HG03442 (cell line): ENCODE measurements at regions not wholly inside any gene's neighbourhood (a gene's known extent, or its start where the extent isn't known, plus 50 kb on each side); places are given as distances from the start of the nearest gene placed in this dataset.
A peak's percentile ranks its signal among the peaks of the same experiment; 100 is the strongest.
"Not testable (repeated sequence)": the region's sequence is repeated elsewhere in the genome, so short reads cannot be mapped to it uniquely, and the experiment has no call there.

ENCODE experiments used
- ATAC-seq: cut with Tn5 transposase; IDR thresholded peaks from one replicate; pipeline ENCODE4 v1.9.1; 2021; ENCODE audit warnings: mild to moderate bottlenecking, moderate library complexity; ENCODE audit not compliant: unreplicated experiment

DNA sequence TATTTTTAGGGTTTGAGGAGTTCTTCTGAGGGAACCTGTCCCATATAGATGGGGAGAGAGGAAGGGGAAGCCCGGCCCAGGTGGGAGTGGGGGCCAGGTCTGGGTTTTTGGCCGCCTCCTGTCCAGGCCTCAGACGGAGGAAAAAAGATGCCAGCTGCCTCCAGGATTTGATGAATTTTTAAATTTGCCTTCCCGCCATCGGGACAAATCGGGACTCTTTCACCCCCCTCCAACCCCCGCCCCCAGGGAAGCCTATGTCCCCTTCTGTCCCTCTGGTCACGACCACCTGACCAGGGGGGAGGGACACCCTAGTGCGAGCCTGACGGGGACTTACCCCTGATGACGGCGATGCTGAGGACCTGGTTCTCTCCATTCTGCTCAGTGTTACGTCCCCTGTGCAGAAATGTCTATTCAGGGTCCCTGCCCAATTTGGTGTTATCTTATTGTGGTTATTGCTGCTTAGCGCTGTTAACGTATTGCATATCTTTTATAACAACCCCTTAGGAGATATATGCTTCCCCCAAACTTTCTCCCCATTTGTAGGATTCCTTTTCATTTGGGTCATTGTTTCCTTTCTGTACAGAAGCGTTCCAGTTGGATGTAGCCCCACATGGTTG is 115.9 kb upstream of the GRK3 start:
- ATAC-seq: peak; percentile 18

DNA sequence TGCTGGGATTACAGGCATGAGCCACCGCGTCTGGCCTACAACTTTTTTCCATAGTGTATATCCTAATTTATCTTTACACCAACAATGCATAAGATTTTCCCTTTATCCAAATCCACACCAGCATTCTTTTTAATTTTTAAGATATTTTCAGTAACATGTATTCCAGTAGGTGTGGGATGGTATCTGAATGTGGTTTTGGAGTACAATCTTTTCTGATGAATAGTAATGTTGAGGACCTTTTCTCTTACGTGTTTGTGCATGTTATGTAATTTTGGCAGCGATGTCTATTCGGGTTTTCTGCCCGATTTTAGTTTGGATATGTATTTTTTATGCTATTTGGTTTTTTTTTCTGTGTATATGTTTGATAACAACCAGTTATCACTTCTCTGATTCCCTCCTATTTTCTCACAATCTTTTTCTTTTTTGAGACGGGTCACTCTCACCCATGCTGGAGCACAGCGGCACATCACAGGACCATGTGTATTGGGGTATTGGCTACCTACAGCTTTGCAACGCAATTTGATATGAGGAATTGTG is 114.6 kb upstream of the GRK3 start:
- ATAC-seq: no peak

DNA sequence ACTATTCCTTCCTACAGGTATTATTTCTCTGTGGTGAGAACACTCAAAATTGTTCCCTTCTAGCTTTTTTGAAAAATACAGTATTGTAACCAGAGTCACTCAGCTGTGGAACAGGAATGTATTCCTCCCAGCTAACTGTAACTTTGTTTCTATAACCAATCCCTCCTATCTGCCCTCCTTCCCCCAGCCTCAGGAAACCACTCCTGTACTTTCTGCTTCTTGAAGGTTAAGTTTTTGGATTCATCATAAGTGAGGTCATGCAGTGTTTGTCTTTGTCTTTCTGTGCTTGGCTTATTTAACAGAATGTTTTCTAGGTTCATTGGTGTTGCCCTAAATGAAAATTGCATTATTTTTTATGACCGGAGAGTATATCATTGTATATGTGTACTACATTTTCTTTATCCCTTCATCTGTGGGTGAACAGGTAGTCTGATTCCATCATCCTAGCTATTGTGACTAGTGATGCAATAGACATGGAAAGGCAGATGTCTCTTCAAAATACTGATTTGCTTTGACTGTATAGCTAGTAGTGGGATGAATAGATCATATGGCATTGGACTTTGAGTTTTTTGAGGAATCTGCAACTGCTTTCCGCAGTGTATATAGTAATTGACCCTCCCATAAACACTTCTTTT is 112.9 kb upstream of the GRK3 start:
- ATAC-seq: no peak

DNA sequence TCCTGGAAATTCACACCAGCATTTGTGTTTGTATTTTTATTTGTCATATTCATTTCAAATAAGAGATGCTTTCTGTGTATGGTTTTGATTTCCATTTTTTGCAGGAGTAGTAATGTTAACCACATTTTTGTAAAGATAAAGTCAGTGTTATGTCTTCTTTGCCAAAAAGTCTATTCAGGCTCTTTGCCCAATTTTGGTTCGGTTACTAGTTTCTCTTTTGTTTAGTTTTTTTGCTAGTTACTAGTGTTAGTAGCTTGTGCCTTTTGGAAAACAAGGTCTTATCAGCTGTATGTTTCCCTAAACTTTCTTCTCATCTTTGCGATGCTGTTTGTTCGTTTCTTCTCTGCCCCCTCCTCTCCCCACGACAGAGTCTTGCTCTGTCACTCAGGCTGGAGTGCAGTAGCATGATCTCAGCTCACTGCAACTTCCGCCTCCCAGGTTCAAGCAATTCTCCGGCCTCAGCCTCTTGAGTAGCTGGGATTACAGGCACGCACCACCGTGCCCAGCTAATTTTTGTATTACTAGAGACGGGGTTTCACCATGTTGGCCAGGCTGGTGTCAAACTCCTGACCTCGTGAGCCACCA is 112.3 kb upstream of the GRK3 start:
- ATAC-seq: no peak

DNA sequence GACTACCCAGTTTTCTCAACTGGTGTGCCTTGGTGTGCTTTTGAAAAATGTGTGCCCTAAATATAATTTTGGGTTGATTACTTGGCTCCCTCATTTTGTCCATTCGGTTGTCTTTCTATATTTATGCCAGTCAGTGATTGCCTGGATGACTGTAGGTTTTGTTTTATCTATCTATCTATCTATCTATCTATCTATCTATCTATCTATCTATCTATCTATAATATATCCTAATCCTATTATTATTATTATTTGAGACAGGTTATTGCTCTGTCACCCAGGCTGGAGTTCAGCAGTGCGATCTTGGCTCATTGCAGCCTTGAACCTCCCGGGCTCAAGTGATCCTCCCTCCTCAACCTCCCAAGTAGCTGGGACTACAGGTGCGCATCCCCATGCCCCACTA is 111.4 kb upstream of the GRK3 start:
- no peak for ATAC-seq

DNA sequence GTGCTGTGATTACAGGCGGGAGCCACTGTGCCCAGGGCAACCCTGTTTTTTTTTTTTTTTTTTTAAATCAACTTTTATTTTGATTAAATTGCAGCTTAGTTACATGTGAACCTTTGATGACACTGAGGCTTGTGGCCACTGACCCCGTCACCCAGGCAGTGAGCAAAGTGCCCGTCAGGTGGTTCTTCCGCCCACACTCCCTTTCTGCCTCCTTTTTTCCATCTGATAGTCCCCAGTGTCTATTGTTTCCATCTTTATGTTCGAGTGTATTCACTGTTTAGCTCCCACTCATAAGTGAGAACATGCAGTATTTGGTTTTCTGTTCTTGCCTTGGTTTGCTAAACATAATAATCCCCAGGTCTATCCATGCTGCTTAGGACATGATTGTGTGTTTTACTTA is 110.9 kb upstream of the GRK3 start:
- no peak for ATAC-seq

DNA sequence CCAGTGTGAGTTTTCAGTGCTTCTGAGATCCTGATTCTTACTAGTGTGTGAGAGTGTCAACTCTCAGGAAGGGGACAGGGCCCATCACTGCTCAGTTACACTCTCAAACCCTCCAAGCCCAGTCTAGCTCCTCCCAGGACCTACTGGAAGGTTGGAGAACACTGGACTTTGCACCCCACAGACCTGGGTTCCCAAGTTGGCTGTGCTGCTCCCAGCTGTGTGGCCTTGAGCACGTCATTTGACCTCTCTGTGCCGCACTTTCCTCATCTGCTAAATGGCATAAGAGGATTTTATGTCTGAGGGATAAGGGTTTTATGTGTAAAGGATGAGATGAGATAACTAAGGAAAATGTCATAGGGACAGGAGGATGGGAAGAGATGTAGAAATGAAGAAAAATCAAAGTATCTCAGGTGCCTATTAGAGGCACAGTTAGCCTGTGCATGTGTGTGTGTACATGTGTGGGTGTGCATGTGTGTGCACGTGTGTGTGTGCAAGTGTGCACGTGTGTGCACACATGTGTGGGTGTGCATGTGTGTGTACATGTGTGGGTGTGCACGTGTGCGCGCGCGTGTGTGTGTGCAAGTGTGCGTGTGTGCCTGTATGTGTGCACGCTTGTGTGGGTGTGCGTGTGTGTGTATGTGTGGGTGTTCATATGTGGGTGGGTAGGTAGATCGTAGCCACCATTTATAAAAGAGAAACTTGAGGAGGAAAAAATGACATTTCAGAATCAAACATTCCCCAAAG is 108.0 kb upstream of the GRK3 start:
- ATAC-seq: not testable (repeated sequence)

DNA sequence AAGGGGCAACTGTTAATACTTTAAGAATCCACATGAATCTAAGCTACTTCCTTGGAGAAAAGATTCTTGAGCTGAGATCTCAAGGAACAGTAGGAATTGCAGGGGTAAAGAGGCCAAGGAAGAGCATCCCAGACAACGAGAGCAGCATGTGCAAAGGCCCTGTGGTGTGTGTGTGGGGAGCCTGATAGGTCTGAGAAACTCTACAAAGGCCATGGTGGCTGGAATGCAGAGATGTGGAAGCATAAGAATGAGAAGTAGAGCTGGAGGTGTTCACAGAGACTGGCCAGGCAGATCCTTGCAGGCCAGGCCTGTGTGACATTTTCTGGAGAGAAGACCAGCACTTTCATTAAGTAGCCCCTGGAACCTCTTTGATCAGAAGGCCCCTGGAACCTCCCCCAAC is 105.8 kb upstream of the GRK3 start:
- ATAC-seq: not testable (repeated sequence)

DNA sequence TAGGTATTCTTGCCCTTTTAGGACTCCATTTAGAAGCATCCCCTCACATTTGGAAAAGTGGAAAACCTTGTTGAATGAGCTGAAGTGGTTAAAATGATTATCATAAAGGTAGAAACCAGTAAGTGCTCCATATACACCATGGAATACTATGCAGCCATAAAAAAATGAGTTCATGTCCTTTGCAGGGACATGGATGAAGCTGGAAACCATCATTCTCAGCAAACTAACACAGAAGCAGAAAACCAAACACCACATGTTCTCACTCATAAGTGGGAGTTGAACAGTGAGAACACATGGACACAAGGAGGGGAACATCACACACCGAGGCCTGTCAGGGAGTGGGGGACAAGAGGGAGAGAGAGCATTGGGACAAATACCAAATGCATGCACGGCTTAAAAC is 103.8 kb upstream of the GRK3 start:
- not testable (repeated sequence) for ATAC-seq

DNA sequence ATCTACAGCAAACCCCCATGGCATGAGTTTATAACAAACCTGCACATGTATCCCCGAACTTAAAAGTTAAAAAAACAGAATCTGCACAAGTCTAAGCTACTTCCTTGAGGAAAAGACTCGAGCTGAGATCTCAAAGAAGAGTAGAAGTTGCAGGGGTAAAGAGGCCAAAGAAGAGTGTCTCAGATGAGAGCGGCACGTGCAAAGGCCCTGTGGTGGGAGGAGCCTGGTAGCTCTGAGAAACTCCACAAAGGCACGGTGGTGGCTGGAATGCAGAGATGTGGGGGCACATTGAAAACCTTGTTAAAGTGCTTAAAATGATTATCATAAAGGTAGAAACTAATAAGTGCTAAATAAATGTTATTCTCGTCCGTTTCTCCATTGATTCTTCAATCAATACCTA is 103.2 kb upstream of the GRK3 start:
- ATAC-seq: no peak

DNA sequence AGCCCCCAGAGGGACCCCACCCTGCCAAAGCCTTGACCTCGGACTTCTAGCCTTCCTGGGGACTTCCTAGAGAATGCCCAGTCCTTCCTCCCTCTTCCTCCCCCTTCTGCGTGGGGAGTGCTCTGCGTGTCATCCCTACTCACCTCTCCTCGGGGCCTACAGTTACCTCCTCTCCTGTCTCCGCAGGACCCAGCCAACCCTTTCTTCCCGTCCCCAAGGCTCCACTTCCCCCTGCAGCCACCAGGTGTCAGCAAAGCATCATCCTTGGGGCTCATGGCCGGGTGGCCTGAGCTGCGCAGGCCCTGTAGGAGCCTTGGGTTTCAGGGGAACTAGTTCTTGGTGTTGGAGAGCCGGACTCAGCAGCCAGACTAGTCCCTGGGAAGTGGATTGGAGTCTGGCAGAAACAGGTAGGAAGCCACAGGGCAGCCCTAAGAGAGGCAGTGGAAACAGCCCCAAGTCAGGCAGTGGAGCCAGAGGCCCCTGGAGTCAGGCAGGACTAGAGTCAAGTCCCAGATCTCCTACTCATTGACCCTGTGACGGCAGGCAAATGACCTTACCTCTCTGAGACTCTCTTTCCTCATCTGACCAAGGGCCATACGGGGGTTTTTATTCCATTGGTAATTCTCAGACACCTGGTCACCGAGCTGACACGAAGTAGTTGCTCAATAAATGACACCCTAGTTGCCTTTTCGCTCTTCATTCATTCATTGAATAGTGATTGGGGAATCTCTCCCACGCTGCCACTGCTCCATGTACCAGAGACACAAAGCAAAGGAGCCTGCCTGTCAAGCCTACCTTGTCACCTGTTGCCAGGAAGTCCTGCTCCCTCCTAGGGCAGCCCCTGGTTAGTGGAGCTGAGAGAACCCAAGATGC is 101.8 kb upstream of the GRK3 start:
- ATAC-seq: peak; percentile 84

DNA sequence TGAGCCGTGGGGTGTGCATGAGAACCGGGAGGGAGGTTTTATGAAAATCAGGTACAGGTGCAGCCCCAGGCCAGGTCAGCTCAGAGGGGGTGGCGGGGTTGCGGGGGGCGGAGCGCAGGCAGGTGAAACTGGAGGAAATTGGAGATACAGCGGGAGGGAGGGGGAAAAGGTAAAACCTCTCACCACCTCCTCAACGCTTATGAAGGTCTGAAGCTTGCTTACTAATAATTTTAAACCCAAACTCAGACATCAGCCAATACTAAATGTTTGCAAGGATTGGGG is 101.2 kb upstream of the GRK3 start:
- not testable (repeated sequence) for ATAC-seq

DNA sequence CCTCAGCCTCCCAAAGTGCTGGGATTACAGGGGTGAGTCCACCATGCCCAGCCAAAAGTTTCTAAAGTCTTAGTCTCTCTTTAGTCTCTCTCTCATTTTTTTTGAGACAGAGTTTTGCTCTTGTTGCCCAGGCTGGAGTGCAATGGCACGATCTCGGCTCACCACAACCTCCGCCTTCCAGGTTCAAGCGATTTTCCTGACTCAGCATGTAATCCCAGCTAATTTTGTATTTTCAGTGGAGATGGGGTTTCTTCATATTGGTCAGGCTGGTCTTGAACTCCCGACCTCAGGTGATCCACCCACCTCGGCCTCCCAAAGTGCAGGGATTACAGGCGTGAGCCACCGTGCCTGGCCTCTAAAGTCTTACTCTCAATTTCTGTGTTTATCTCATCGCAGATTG is 100.1 kb upstream of the GRK3 start:
- not testable (repeated sequence) for ATAC-seq

DNA sequence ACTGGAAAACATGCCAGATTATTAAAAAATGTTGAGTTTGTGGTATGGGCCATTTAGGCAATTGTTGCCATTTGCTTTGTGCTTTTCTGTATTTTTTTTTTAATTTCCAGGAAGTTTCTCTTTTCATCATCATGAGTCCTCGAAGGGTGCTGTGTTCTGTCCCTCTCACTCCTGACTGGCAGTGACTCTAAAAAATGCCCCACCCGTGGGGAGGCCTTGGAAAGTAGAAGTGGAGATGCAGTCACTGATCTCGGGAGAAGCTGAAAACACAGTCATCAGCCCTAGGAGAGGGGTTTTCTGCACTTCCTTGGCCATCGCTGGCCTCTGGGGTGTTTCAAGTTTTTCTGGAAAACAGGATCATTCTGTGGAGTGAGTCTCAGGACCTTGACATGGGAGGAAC is 98.5 kb upstream of the GRK3 start:
- no peak for ATAC-seq

DNA sequence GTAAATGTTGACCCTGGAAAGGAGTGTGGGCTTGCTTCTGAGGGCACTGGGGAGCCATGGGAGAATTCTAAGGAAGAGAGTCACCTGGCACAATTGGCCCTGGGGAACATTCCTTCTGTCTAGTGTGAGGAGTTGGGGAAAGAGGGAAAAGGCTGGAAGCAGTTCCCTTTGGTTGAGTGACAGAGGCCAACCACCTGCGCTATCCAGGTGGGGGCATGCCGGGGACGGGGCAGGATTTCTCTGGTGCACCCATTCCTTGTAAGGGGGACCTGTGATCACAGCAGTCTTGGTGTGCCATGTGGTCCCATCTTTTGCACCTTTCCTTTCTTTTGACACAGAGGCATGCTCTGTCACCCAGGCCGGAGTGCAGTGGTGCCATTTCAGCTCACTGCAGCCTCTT is 92.1 kb upstream of the GRK3 start:
- no peak for ATAC-seq

DNA sequence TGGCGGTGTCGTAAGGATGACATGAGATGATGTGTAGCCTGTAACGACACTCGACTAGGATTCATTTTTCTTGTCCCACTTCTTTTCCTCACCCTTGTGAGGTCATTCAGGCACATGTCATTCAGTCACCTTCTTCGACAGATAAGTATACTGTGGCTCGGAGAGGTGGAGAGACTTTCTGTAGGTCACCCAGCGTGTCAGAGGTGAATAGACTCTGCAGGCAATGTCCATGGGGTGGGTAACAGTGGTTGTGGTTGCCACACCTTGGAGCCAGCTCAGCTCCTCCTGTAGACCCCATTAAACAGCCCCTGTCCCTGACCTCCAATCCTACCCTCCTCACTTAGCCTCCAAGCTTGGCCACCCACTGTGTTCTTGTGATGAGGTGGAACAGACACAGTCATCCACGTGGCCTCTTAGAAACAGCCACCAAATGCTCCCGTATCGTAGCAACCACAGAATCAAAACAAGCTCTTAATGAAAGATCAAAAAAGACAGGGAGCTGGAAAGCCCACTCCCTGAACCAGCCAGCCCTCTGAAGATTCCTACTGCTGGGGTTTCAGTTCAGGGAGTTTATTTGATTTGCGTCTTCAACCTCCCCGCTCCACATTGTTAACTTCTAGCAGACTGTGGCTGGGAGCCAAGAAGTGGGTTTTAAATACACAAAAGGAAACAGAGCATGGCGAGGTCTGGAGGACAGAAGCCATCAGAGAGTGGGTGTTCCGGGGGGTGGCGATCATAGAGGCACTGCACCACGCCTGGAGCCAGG is 89.0 kb upstream of the GRK3 start:
- no peak for ATAC-seq

DNA sequence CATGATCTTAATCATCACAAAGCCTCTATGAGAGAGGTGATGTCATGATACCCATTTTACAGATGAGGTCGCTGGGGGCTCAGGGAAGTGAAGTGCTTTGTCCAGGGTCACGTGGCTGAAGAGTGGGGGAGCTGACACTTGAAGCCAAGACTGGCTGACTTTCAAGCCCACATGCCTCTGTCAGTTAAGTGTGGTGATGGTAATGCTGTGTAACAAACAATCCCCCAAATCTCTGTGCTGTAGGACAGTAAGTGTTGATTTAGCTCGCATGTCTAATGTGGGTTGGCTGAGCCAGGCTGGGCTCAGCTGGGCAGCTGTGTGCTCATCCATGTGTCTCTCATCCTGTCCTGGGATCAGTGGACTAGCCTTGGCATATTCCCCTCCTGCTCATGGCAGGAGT is 87.1 kb upstream of the GRK3 start:
- no peak for ATAC-seq

DNA sequence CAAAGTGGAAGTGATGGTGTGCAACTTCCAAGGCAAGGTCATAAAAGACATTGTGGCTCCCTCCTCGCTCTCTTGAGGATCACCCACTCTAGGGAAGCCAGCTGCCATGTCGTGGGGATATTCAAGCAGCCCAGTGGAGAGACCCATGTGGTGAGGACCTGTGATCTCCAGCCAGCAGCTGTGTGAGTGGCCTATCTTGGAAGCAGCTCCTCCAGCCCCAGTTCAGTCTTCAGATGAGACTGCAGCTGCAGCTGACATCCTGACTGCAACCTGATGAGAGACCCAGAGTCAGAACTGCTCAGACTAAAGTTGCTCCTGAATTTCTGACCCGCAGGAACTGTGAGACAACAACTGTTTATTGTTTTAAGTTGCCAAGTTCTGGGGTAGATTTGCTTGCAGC is 86.4 kb upstream of the GRK3 start:
- no peak for ATAC-seq

DNA sequence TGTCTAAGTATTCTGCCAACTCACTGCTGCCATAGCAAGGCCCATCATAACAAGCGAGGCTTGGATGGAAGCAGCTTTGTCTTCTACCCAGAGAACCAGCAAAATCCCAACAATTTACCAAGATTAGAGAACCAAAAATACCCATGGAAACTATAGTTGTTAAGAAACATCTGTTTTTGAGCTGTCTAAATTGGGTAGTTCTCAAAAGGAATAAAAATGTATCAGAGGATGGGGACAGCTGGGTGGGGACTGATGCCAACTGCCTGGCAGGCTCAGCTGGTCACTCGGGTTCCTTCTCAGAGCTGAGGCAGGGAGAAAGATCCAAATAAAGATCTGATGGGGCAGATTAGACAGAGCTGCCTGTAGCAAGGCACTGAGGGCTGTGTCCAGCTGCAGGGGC is 85.9 kb upstream of the GRK3 start:
- no peak for ATAC-seq

DNA sequence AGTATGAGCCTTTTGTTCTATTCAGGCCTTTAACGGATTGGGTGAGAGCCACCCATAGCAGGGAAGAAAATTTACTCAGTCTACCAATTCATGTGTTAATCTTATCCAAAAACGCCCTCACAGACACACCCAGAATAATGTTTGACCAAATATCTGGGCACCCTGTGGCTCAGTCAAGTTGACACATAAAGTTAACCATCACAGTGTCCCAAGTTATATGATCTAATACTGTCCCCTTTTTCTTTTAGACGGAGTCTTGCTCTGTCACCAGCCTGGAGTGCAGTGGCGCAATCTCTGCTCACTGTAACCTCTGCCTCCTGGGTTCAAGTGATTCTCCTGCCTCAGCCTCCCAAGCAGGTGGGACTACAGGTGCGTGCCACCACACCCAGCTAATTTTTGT is 83.6 kb upstream of the GRK3 start:
- not testable (repeated sequence) for ATAC-seq
